PC-3 (cell line): ENCODE measurements at regions not wholly inside any gene's neighbourhood (a gene's known extent, or its start where the extent isn't known, plus 50 kb on each side); places are given as distances from the start of the nearest gene placed in this dataset.
"Not testable (repeated sequence)": the region's sequence is repeated elsewhere in the genome, so short reads cannot be mapped to it uniquely, and the experiment has no call there.

Source experiments
- CTCF ChIP-seq: fragments of 300-600 bp; sonication (generic); conservative IDR thresholded peaks from 2 replicates; pipeline ENCODE4 v1.5.1; 2017; ENCODE audit warnings: antibody characterized with exemption, low read depth, mild to moderate bottlenecking, low read length
- EZH2 ChIP-seq: fragments of 300-600 bp; sonication (generic); IDR thresholded peaks from one replicate; pipeline ENCODE4 v1.6.1; 2017; ENCODE audit warnings: antibody characterized with exemption, mild to moderate bottlenecking, low read length; ENCODE audit not compliant: unreplicated experiment

DNA sequence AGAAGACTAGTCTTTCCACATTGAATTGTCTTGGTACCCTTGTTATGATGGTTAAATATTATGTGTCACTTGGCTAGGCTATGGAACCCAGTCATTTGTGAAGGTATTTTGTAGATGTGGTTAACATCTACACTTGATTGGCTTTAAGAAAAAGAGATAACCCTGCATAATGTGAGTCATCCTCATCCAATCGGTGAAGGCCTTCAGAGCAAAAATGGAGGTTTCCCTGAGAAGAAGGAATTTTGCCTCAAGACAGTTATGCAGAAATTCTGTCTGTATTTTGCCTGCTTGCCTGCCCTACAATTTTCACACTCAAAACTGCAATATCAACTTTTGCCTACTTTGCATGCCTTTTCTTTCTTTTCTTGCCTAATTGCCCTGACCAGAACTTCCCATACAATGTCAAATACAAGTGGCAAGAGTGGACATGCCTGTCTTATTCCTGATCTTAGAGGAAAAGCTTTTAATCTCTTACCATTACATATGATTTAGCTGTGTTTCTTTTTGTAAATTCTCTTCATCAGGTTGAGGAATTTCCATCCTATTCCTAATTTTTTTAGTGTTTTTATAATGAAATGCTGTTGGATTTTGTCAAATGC, 84.6 kb upstream of the CDC42EP3 start:
- TF ChIP-seq EZH2, CTCF: not testable (repeated sequence)
